ENCODE measurements at regions not wholly inside any gene's neighbourhood (a gene's known extent, or its start where the extent isn't known, plus 50 kb on each side); places are given as distances from the start of the nearest gene placed in this dataset.

DNA sequence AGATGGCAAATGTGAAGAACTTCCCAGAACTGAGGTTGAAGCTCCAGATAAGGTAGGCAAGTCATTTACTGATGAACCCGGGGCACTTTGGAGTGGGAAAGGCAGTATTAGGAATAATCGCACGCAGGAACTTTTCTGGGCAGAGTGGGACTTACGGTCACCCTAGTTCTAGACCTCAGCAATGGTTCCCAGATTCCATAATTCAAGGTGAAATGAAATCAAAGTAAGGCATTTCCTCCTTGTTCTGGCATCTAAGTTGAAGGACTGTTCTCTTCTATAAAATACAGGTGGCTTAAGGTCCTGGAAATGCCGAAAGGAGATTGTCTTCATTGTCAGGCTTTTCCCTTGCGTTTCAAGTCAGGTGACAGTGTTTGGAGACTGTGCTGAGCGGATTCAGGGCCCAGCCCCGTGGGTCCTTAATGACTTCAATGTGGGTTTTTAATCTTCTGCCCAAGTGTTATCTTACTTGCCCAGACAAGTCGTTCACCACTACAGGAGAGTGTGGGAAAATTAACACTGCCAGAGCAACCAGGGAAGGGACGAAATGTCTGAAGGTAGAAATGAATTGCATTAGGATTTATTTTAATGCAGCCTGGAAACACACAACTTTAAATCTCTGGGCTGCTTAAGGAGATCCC lies 52.1 kb upstream of the STOX2 start:
- TF ChIP-seq, protein P1, sequence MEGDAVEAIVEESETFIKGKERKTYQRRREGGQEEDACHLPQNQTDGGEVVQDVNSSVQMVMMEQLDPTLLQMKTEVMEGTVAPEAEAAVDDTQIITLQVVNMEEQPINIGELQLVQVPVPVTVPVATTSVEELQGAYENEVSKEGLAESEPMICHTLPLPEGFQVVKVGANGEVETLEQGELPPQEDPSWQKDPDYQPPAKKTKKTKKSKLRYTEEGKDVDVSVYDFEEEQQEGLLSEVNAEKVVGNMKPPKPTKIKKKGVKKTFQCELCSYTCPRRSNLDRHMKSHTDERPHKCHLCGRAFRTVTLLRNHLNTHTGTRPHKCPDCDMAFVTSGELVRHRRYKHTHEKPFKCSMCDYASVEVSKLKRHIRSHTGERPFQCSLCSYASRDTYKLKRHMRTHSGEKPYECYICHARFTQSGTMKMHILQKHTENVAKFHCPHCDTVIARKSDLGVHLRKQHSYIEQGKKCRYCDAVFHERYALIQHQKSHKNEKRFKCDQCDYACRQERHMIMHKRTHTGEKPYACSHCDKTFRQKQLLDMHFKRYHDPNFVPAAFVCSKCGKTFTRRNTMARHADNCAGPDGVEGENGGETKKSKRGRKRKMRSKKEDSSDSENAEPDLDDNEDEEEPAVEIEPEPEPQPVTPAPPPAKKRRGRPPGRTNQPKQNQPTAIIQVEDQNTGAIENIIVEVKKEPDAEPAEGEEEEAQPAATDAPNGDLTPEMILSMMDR (IDR thresholded peaks at IDR 0.05; ENCODE audit: insufficient read depth, low read length, poor library complexity, severe bottlenecking): no peak
- Histone ChIP-seq H3K4me3 (replicated peaks; ENCODE audit: low read depth, low read length) (no peak overlapping the region), H3K36me3 (ENCODE audit: control insufficient read depth, insufficient read depth, low read length) (no peaks in the 10 kb centered on the region), H3K27me3 (replicated peaks; ENCODE audit: control insufficient read depth, insufficient read depth, low read length) (no peaks in the 10 kb centered on the region)
- DNase-seq (ENCODE audit: extremely low read depth, insufficient read length): no peak

- H3K27me3 ChIP-seq (replicated peaks; ENCODE audit: control insufficient read depth, insufficient read depth, low read length): no peaks in the 10 kb centered on the region
- no peak for DNase-seq (ENCODE audit: extremely low read depth, insufficient read length)
- no peak overlapping the region for H3K4me3 ChIP-seq (replicated peaks; ENCODE audit: low read depth, low read length)
- no peaks in the 10 kb centered on the region for H3K36me3 ChIP-seq (ENCODE audit: control insufficient read depth, insufficient read depth, low read length)
- TF ChIP-seq, protein P1 (IDR thresholded peaks at IDR 0.05; ENCODE audit: insufficient read depth, low read length, poor library complexity, severe bottlenecking): no peak
These were observed 51.6 kb upstream of the STOX2 start for GRCh38 chr4:183853548-183853940.

Measured in GM06990 (cell line).